T47D (cell line): ENCODE measurements at regions not wholly inside any gene's neighbourhood (a gene's known extent, or its start where the extent isn't known, plus 50 kb on each side); places are given as distances from the start of the nearest gene placed in this dataset.
A peak's percentile ranks its signal among the peaks of the same experiment; 100 is the strongest.
"Not testable (repeated sequence)": the region's sequence is repeated elsewhere in the genome, so short reads cannot be mapped to it uniquely, and the experiment has no call there.

Source experiments
- DNase-seq, 2 experiments: peaks; one replicate each; pipeline versions ENCODE4 v3.0.0 to v3.0.0-alpha.2; 2011 to 2012; ENCODE audit warnings: low read depth in 1 of 2, low spot score in 1 of 2
- JUND ChIP-seq: IDR thresholded peaks from 2 replicates; pipeline ENCODE4 v1.6.1; 2012; ENCODE audit warnings: low read depth
- in situ Hi-C: cut with HindIII; loops from 2 replicates; pipeline ENCODE4 v1.10.0; 2016; ENCODE audit warnings: low sequenced_read_pairs, low pct_unique_long_range_greater_than_20kb

GRCh38 chr9:25224996-25225395, 453.2 kb downstream of the TUSC1 start:
- in situ Hi-C loops: no loop called here
- DNase-seq: no peak
- TF ChIP-seq JUND: no peak

- no peak for DNase-seq
- in situ Hi-C loops: no loop called here
These were observed 453.9 kb downstream of the TUSC1 start for GRCh38 chr9:25224309-25224708.

GRCh38 chr9:25212361-25212760, 465.9 kb downstream of the TUSC1 start:
- TF ChIP-seq JUND: no peak
- in situ Hi-C loops: no loop called here
- DNase-seq: no peak

More at GRCh38 chr9:25224309-25224708, 453.9 kb downstream of the TUSC1 start:
- TF ChIP-seq JUND: no peak

- peak in 1 of 2 experiments; percentile 6 for DNase-seq
- no peak for TF ChIP-seq JUND
- in situ Hi-C loops: no loop called here
These were observed 470.6 kb downstream of the TUSC1 start for GRCh38 chr9:25207402-25208195.

GRCh38 chr9:25206027-25206426, 472.2 kb downstream of the TUSC1 start:
- no peak for TF ChIP-seq JUND
- in situ Hi-C loops: no loop called here
- DNase-seq: no peak

- no peak for TF ChIP-seq JUND
- no peak for DNase-seq
- in situ Hi-C loops: no loop called here
These were observed 473.0 kb downstream of the TUSC1 start for GRCh38 chr9:25205285-25205684.

GRCh38 chr9:25177858-25178257, 500.4 kb downstream of the TUSC1 start:
- in situ Hi-C loops: no loop called here
- no peak for DNase-seq
- TF ChIP-seq JUND: no peak

GRCh38 chr9:25129537-25129936, 548.7 kb downstream of the TUSC1 start:
- DNase-seq: no peak
- in situ Hi-C loops: no loop called here

GRCh38 chr9:25121811-25122210, 556.4 kb downstream of the TUSC1 start:
- TF ChIP-seq JUND: no peak
- in situ Hi-C loops: no loop called here
- DNase-seq: no peak

More at GRCh38 chr9:25129537-25129936, 548.7 kb downstream of the TUSC1 start:
- TF ChIP-seq JUND: no peak

- DNase-seq: no peak
- in situ Hi-C loops: no loop called here
- no peak for TF ChIP-seq JUND
These were observed 559.2 kb downstream of the TUSC1 start for GRCh38 chr9:25119041-25119440.

GRCh38 chr9:25117791-25118190, 560.5 kb downstream of the TUSC1 start:
- DNase-seq: no peak
- no peak for TF ChIP-seq JUND

GRCh38 chr9:25102204-25102603, 556.5 kb upstream of the IZUMO3 start:
- in situ Hi-C loops, DNase-seq: not testable (repeated sequence)

More at GRCh38 chr9:25117791-25118190, 560.5 kb downstream of the TUSC1 start:
- in situ Hi-C loops: no loop called here

- no peak for DNase-seq
- no peak for TF ChIP-seq JUND
- in situ Hi-C loops: no loop called here
These were observed 548.8 kb upstream of the IZUMO3 start for GRCh38 chr9:25094518-25094917.

GRCh38 chr9:25078202-25078601, 532.5 kb upstream of the IZUMO3 start:
- no peak for DNase-seq
- TF ChIP-seq JUND: no peak
- in situ Hi-C loops: no loop called here
